A673 (cell line): ENCODE measurements at regions not wholly inside any gene's neighbourhood (a gene's known extent, or its start where the extent isn't known, plus 50 kb on each side); places are given as distances from the start of the nearest gene placed in this dataset.

ENCODE experiments used
- BruUV-seq: library from RNA; stranded (reverse); fragments of 400-500 nt; replicated peaks from 2 replicates; lab custom pipeline; 2021; lab: Mats Ljungman, UMichigan
- CTCF ChIA-PET: fragments of 300-600 bp; sonication (Branson Sonifier 250); formaldehyde crosslinking; loops from one replicate; lab custom pipeline; 2022; ENCODE audit warnings: antibody characterized with exemption; lab: Charles Lee
- POLR2A ChIA-PET: fragments of 300-600 bp; sonication (Branson Sonifier 250); formaldehyde crosslinking; loops from one replicate; lab custom pipeline; 2022; ENCODE audit warnings: antibody characterized with exemption; ENCODE audit not compliant: low non-redundant PET; lab: Charles Lee
- DNase-seq: peaks from one replicate; pipeline ENCODE4 v3.0.0-alpha.2; 2015; ENCODE audit warnings: low spot score
- H3K27ac ChIP-seq: fragments of 200-600 bp; sonication (generic); 2 replicates; pipeline ENCODE4 v1.5.1; 2016; ENCODE audit warnings: mixed run types, low read depth, mild to moderate bottlenecking, mixed read lengths, antibody characterized with exemption, low read length; ENCODE audit not compliant: poor library complexity, severe bottlenecking
- H3K27me3 ChIP-seq: fragments of 200-600 bp; sonication (generic); replicated peaks from 2 replicates; pipeline ENCODE4 v1.6.1; 2017; ENCODE audit warnings: mixed run types, low read depth, mild to moderate bottlenecking, mixed read lengths, antibody characterized with exemption, low read length; ENCODE audit not compliant: insufficient read depth, poor library complexity
- H3K36me3 ChIP-seq: fragments of 200-600 bp; sonication (generic); 2 replicates; pipeline ENCODE4 v1.6.1; 2016; ENCODE audit warnings: mixed run types, mild to moderate bottlenecking, mixed read lengths, antibody characterized with exemption, low read length; ENCODE audit not compliant: insufficient read depth, poor library complexity, severe bottlenecking
- H3K4me1 ChIP-seq: fragments of 200-600 bp; sonication (generic); 2 replicates; pipeline ENCODE4 v1.6.1; 2017; ENCODE audit warnings: mixed run types, mild to moderate bottlenecking, mixed read lengths, antibody characterized with exemption, low read length; ENCODE audit not compliant: insufficient read depth, poor library complexity, severe bottlenecking
- H3K4me3 ChIP-seq: fragments of 200-600 bp; sonication (generic); 2 replicates; pipeline ENCODE4 v1.5.1; 2016; ENCODE audit warnings: low read depth, mixed run types, mild to moderate bottlenecking, mixed read lengths, low read length; ENCODE audit not compliant: poor library complexity, severe bottlenecking
- H3K9me3 ChIP-seq: fragments of 200-600 bp; sonication (generic); 2 replicates; pipeline ENCODE4 v1.6.1; 2016; ENCODE audit warnings: mixed run types, low read depth, mild to moderate bottlenecking, mixed read lengths, antibody characterized with exemption, low read length; ENCODE audit not compliant: poor library complexity, severe bottlenecking
- CTCF ChIP-seq: fragments of 300-800, 200-600 bp; sonication (generic); conservative IDR thresholded peaks from 2 replicates; pipeline ENCODE4 v1.5.1; 2017; ENCODE audit warnings: low read depth, mild to moderate bottlenecking, antibody characterized with exemption, low read length, moderate library complexity, mixed read lengths
- EZH2 ChIP-seq: fragments of 200-600 bp; sonication (generic); IDR thresholded peaks from 2 replicates; pipeline ENCODE4 v1.6.1; 2017; ENCODE audit warnings: borderline replicate concordance, low read depth, mild to moderate bottlenecking, mixed read lengths, antibody characterized with exemption, low read length; ENCODE audit not compliant: poor library complexity, severe bottlenecking
- intact Hi-C: fragments of 100-400 bp; cut with micrococcal nuclease; formaldehyde crosslinking; loops from one replicate; pipeline ENCODE4 v1.10.0; 2022; ENCODE audit not compliant: unreplicated experiment

- H3K36me3 ChIP-seq: no peaks in the 10 kb centered on the region
- H3K27ac ChIP-seq: no peak overlapping the region
- H3K9me3 ChIP-seq: no peaks in the 10 kb centered on the region
- no TSS peak for BruUV-seq
- TF ChIP-seq CTCF (no peak), EZH2 (no peak)
- intact Hi-C loops: no loop called here
- CTCF ChIA-PET: no interaction called here
- DNase-seq: no peak
- no peaks in the 10 kb centered on the region for H3K27me3 ChIP-seq
- POLR2A ChIA-PET: no interaction called here
- H3K4me3 ChIP-seq: no peak overlapping the region
- no peaks in the 10 kb centered on the region for H3K4me1 ChIP-seq
Measured at GRCh38 chr19:31961667-31962066, 383.7 kb upstream of the ZNF507 start.

GRCh38 chr19:31962561-31962996, 382.8 kb upstream of the ZNF507 start:
- CTCF ChIA-PET: no interaction called here
- Histone ChIP-seq H3K27ac (no peak overlapping the region), H3K4me3 (no peak overlapping the region), H3K36me3 (no peaks in the 10 kb centered on the region), H3K9me3 (no peaks in the 10 kb centered on the region), H3K27me3 (no peaks in the 10 kb centered on the region), H3K4me1 (no peaks in the 10 kb centered on the region)
- intact Hi-C loops: no loop called here
- no peak for TF ChIP-seq EZH2
- POLR2A ChIA-PET: no interaction called here
- no peak for DNase-seq
- no TSS peak for BruUV-seq

- no peak overlapping the region for H3K4me3 ChIP-seq
- ChIA-PET POLR2A (no interaction called here), CTCF (no interaction called here)
- H3K27ac ChIP-seq: no peak overlapping the region
- H3K9me3 ChIP-seq: no peaks in the 10 kb centered on the region
- intact Hi-C loops: no loop called here
- no peaks in the 10 kb centered on the region for H3K27me3 ChIP-seq
- H3K36me3 ChIP-seq: no peaks in the 10 kb centered on the region
- H3K4me1 ChIP-seq: no peaks in the 10 kb centered on the region
- TF ChIP-seq CTCF (no peak), EZH2 (no peak)
- no TSS peak for BruUV-seq
- DNase-seq: no peak
Measured at GRCh38 chr19:31963746-31964145, 381.7 kb upstream of the ZNF507 start.

GRCh38 chr19:31969016-31969415, 376.4 kb upstream of the ZNF507 start:
- Histone ChIP-seq H3K27me3 (no peaks in the 10 kb centered on the region), H3K9me3 (no peaks in the 10 kb centered on the region), H3K4me3 (no peak overlapping the region), H3K27ac (no peak overlapping the region), H3K36me3 (no peaks in the 10 kb centered on the region), H3K4me1 (no peaks in the 10 kb centered on the region)
- intact Hi-C loops: no loop called here
- DNase-seq: no peak
- CTCF ChIA-PET: no interaction called here
- POLR2A ChIA-PET: no interaction called here
- BruUV-seq: no TSS peak
- no peak for TF ChIP-seq EZH2
- TF ChIP-seq CTCF: no peak
